Upper lobe of left lung (tissue), 4 donors: ENCODE measurements at regions not wholly inside any gene's neighbourhood (a gene's known extent, or its start where the extent isn't known, plus 50 kb on each side); places are given as distances from the start of the nearest gene placed in this dataset.

Experiments
- POLR2A ChIP-seq, 4 donors: fragments of 450-650 bp; IDR thresholded peaks; one replicate each; pipeline ENCODE4 v1.5.1; 2016 to 2017; ENCODE audit warnings: antibody characterized with exemption in 4 of 4, mild to moderate bottlenecking in 2 of 4
- POLR2AphosphoS5 ChIP-seq, 2 donors: sonication (generic); formaldehyde crosslinking; IDR thresholded peaks; one replicate each; pipeline ENCODE4 v1.5.1; 2017; ENCODE audit warnings: antibody characterized with exemption in 2 of 2
- TF ChIP-seq, protein P1 (sequence below), 6 experiments: fragments of 450-650 bp in 4 of 6; fragments of 200-600 bp in 2 of 6; sonication (generic) in 2 of 6; IDR thresholded peaks; one replicate each; pipeline ENCODE4 v1.5.1; 2016 to 2019; ENCODE audit warnings: antibody characterized with exemption in 6 of 6

DNA sequence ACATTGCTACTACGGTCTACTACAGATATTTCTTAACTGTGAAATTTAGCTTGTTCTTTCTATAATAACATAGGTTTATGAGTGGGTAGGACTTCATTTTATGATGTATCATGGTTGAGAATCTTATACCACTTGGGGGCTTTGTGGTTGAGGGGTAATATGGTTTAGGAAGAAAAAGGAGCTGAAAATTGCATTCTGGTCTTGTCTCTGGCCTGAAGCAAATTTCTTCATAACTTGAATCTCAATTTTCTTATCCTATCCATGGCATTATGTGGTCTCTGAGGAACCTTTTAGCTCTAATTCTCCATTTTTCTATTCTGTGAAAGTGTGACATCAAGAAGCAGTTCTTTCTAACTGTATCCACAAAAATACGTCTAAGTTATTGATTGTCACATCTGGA is 341.0 kb downstream of the SOX2 start:
- TF ChIP-seq, protein P1, sequence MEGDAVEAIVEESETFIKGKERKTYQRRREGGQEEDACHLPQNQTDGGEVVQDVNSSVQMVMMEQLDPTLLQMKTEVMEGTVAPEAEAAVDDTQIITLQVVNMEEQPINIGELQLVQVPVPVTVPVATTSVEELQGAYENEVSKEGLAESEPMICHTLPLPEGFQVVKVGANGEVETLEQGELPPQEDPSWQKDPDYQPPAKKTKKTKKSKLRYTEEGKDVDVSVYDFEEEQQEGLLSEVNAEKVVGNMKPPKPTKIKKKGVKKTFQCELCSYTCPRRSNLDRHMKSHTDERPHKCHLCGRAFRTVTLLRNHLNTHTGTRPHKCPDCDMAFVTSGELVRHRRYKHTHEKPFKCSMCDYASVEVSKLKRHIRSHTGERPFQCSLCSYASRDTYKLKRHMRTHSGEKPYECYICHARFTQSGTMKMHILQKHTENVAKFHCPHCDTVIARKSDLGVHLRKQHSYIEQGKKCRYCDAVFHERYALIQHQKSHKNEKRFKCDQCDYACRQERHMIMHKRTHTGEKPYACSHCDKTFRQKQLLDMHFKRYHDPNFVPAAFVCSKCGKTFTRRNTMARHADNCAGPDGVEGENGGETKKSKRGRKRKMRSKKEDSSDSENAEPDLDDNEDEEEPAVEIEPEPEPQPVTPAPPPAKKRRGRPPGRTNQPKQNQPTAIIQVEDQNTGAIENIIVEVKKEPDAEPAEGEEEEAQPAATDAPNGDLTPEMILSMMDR (IDR thresholded peaks at IDR 0.05) = no peak
- no peak for TF ChIP-seq POLR2AphosphoS5 (IDR thresholded peaks at IDR 0.05)
- TF ChIP-seq POLR2A (IDR thresholded peaks at IDR 0.05) = no peak
